GM12878 (cell line): ENCODE measurements at regions not wholly inside any gene's neighbourhood (a gene's known extent, or its start where the extent isn't known, plus 50 kb on each side); places are given as distances from the start of the nearest gene placed in this dataset.

ENCODE experiments used
- ATAC-seq: fragments of 200-7000 bp; cut with Tn5 transposase; 3 replicates; pipeline ENCODE4 v1.9.1; 2020; ENCODE audit warnings: mild to moderate bottlenecking, moderate library complexity
- BruUV-seq: library from RNA; stranded (reverse); fragments of 400-500 nt; replicated peaks from 2 replicates; lab custom pipeline; 2021; lab: Mats Ljungman, UMichigan
- CTCF ChIA-PET: fragments of 300-600 bp; sonication (Branson Sonifier 250); formaldehyde crosslinking; extraction: SDS; loops from one replicate; lab custom pipeline; 2021; ENCODE audit warnings: inconsistent platforms; lab: Yijun Ruan, JAX
- POLR2A ChIA-PET: fragments of 350-600 bp; formaldehyde crosslinking; extraction: SDS; loops from one replicate; lab custom pipeline; 2021; ENCODE audit warnings: inconsistent platforms; lab: Charles Lee
- RAD21 ChIA-PET: fragments of 300-600 bp; sonication (Branson Sonifier 250); formaldehyde crosslinking; loops from one replicate; lab custom pipeline; 2023; ENCODE audit warnings: antibody characterized with exemption; ENCODE audit not compliant: unreplicated experiment; lab: Charles Lee
- SMC1A ChIA-PET: fragments of 300-600 bp; sonication (Branson Sonifier 250); formaldehyde crosslinking; loops from one replicate; lab custom pipeline; 2023; ENCODE audit not compliant: unreplicated experiment, uncharacterized antibody; lab: Charles Lee
- DNase-seq: peaks from one replicate; pipeline ENCODE4 v3.0.0-alpha.2; 2011; ENCODE audit warnings: low read depth, low spot score
- FAIRE-seq: peaks from 3 replicates; lab custom pipeline; 2011; peaks lifted over from hg19 to GRCh38; lab: Jason Lieb, UNC
- H2AFZ ChIP-seq: 2 replicates; pipeline ENCODE4 v1.6.0; 2011; ENCODE audit warnings: low read depth, low read length, control low read depth; ENCODE audit not compliant: control insufficient read depth
- H3K27ac ChIP-seq: 2 replicates; pipeline ENCODE4 v1.5.1; 2011; ENCODE audit warnings: control low read depth; ENCODE audit not compliant: control insufficient read depth, insufficient read depth
- H3K27me3 ChIP-seq, 2 experiments: replicated peaks in 1 of 2; 2 replicates each; pipeline versions ENCODE4 v1.6.0 to v1.6.1; 2011; ENCODE audit warnings: low read length in 1 of 2; ENCODE audit not compliant: control insufficient read depth in 2 of 2, insufficient read depth in 2 of 2
- H3K36me3 ChIP-seq, 2 experiments: 2 replicates each; pipeline ENCODE4 v1.5.1; 2011; ENCODE audit warnings: low read length in 1 of 2; ENCODE audit not compliant: control insufficient read depth in 2 of 2, insufficient read depth in 2 of 2
- H3K4me1 ChIP-seq: 2 replicates; pipeline ENCODE4 v1.6.1; 2011; ENCODE audit warnings: mild to moderate bottlenecking, low read length, moderate library complexity, mixed read lengths; ENCODE audit not compliant: control insufficient read depth, insufficient read depth
- H3K4me2 ChIP-seq: 2 replicates; pipeline ENCODE4 v1.6.0; 2011; ENCODE audit warnings: control low read depth; ENCODE audit not compliant: control insufficient read depth, insufficient read depth
- H3K4me3 ChIP-seq: fragments of 200-600 bp; sonication (generic); 2 replicates; pipeline ENCODE4 v1.5.1; 2016
- H3K79me2 ChIP-seq: 2 replicates; pipeline ENCODE4 v1.6.0; 2011; ENCODE audit warnings: low read length; ENCODE audit not compliant: control insufficient read depth, insufficient read depth
- H3K9ac ChIP-seq: 2 replicates; pipeline ENCODE4 v1.8.0; 2011; ENCODE audit warnings: low read length, control low read depth, mixed read lengths; ENCODE audit not compliant: control insufficient read depth, insufficient read depth
- H3K9me3 ChIP-seq: replicated peaks from 3 replicates; pipeline ENCODE4 v1.5.1; 2011; ENCODE audit warnings: mild to moderate bottlenecking, low read length; ENCODE audit not compliant: control insufficient read depth, insufficient read depth
- H4K20me1 ChIP-seq: 2 replicates; pipeline ENCODE4 v1.6.0; 2011; ENCODE audit not compliant: control insufficient read depth, insufficient read depth
- CBFB ChIP-seq: IDR thresholded peaks from 2 replicates; pipeline ENCODE4 v1.6.1; 2016; ENCODE audit warnings: antibody characterized with exemption, low read depth
- EGR1 ChIP-seq, 2 experiments: IDR thresholded peaks; 1 replicate in 1 of 2; 2 replicates in 1 of 2; pipeline ENCODE4 v1.6.1; 2011 to 2012; ENCODE audit warnings: low read depth in 2 of 2, low read length in 2 of 2, borderline replicate concordance in 1 of 2, mild to moderate bottlenecking in 1 of 2, moderate library complexity in 1 of 2
- FOS ChIP-seq: IDR thresholded peaks from 3 replicates; pipeline ENCODE4 v1.6.1; 2011; ENCODE audit warnings: borderline replicate concordance; ENCODE audit not compliant: insufficient read length; ENCODE audit errors: extremely low read depth
- FOXM1 ChIP-seq: IDR thresholded peaks from 2 replicates; pipeline ENCODE4 v1.6.1; 2012; ENCODE audit warnings: low read depth, mild to moderate bottlenecking, inconsistent platforms, low read length, moderate library complexity
- JUND ChIP-seq: IDR thresholded peaks from 2 replicates; pipeline ENCODE4 v1.6.1; 2012; ENCODE audit warnings: low read depth, mild to moderate bottlenecking, low read length, improper control_type of control experiment, moderate library complexity
- MAX ChIP-seq: IDR thresholded peaks from 2 replicates; pipeline ENCODE4 v1.6.1; 2012; ENCODE audit warnings: low read depth, low read length, improper control_type of control experiment
- MYC ChIP-seq: IDR thresholded peaks from 2 replicates; pipeline ENCODE4 v1.6.1; 2011; ENCODE audit warnings: mild to moderate bottlenecking, low read length, moderate library complexity, inconsistent platforms; ENCODE audit not compliant: insufficient read depth, insufficient replicate concordance, insufficient read length, severe bottlenecking
- NFXL1 ChIP-seq: fragments of 450-650 bp; IDR thresholded peaks from 2 replicates; pipeline ENCODE4 v1.6.1; 2017; ENCODE audit warnings: antibody characterized with exemption, mild to moderate bottlenecking, borderline replicate concordance
- NKRF ChIP-seq: fragments of 450-650 bp; conservative IDR thresholded peaks from 2 replicates; pipeline ENCODE4 v1.6.1; 2017; ENCODE audit warnings: mild to moderate bottlenecking, moderate library complexity
- PML ChIP-seq: IDR thresholded peaks from 2 replicates; pipeline ENCODE4 v1.6.1; 2012; ENCODE audit warnings: low read length, inconsistent platforms
- RB1 ChIP-seq: fragments of 450-650 bp; formaldehyde crosslinking; IDR thresholded peaks from 2 replicates; pipeline ENCODE4 v1.6.1; 2017; ENCODE audit warnings: mild to moderate bottlenecking, borderline replicate concordance
- RFX5 ChIP-seq: IDR thresholded peaks from 2 replicates; pipeline ENCODE4 v1.6.1; 2011; ENCODE audit warnings: low read depth, low read length, improper control_type of control experiment
- SMAD1 ChIP-seq: fragments of 450-650 bp; IDR thresholded peaks from 2 replicates; pipeline ENCODE4 v1.6.1; 2018; ENCODE audit warnings: mild to moderate bottlenecking, low read depth; ENCODE audit not compliant: partially characterized antibody
- SUPT20H ChIP-seq: IDR thresholded peaks from 2 replicates; pipeline ENCODE4 v1.6.1; 2011; ENCODE audit warnings: low read depth, mild to moderate bottlenecking, low read length, moderate library complexity, borderline replicate concordance; ENCODE audit not compliant: control insufficient read depth
- TCF12 ChIP-seq: IDR thresholded peaks from 2 replicates; pipeline ENCODE4 v1.6.1; 2011; ENCODE audit warnings: low read depth, mild to moderate bottlenecking, low read length
- TCF7 ChIP-seq: IDR thresholded peaks from 2 replicates; pipeline ENCODE4 v1.6.1; 2014; ENCODE audit warnings: antibody characterized with exemption, borderline replicate concordance
- ZZZ3 ChIP-seq: IDR thresholded peaks from 2 replicates; pipeline ENCODE4 v1.6.1; 2011; ENCODE audit warnings: low read depth; ENCODE audit not compliant: control insufficient read depth, insufficient read length
- WGBS: methylation state at CpG from one replicate; pipeline ENCODE4 v1.1.6; 2016; ENCODE audit warnings: low lambda C conversion rate; ENCODE audit not compliant: insufficient replicate concordance, insufficient coverage; ENCODE audit errors: missing lambda C conversion rate; 5-methylcytosine and 5-hydroxymethylcytosine counted together
- in situ Hi-C: fragments of 300-500 bp; cut with MboI; formaldehyde crosslinking; loops from 9 replicates; pipeline ENCODE4 v1.14.3; 2018; ENCODE audit warnings: mixed read lengths
- intact Hi-C: fragments of 100-400 bp; cut with micrococcal nuclease; formaldehyde crosslinking; loops from one replicate; pipeline ENCODE4 v1.14.2; 2022; ENCODE audit not compliant: unreplicated experiment
- TF ChIP-seq, protein P1 (sequence below): fragments of 450-650 bp; IDR thresholded peaks from 2 replicates; pipeline ENCODE4 v1.6.1; 2016; ENCODE audit warnings: mild to moderate bottlenecking, moderate library complexity, borderline replicate concordance

DNA sequence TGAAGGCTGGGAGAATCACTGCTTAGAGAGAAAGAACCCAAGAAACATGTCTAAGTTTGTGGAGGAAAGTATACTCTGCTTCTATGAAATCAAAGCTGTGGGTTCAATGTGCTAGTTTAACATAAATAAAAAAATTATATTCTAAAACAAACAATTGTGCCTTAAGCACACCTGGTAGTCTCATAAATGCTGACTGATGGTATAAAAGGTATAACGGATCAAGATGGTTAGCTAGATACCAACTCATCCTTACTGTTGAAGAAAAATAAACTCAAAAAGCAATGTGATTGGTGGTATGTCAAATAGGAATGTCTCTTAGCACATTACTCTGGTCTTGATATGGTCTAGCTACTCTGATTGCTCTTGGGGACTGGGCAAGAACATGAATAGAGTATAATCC, 117.8 kb downstream of the SLC41A2 start:
- Histone ChIP-seq H3K4me3 (no peak overlapping the region), H3K4me1 (no peaks in the 10 kb centered on the region), H3K9ac (no peak overlapping the region), H4K20me1 (no peaks in the 10 kb centered on the region), H3K4me2 (no peak overlapping the region), H3K27ac (no peak overlapping the region), H3K79me2 (no peaks in the 10 kb centered on the region), H2AFZ (no peak overlapping the region), H3K36me3 (no peaks in the 10 kb centered on the region), H3K9me3 (no peaks in the 10 kb centered on the region), H3K27me3 (no peaks in the 10 kb centered on the region)
- FAIRE-seq (no peak), ATAC-seq (no peak), DNase-seq (no peak)
- intact Hi-C loops (no loop called here), in situ Hi-C loops (no loop called here)
- ChIA-PET POLR2A (interaction anchor here (0.5 kb wide), 1 partner anchor 183 kb away, joined by 3 read pairs; no protein-coding TSS in a partner anchor), CTCF (interaction anchor here (0.6 to 1.1 kb wide), 3 partner anchors 33 to 145 kb away, joined by 3 to 5 read pairs (median 3); no protein-coding TSS in a partner anchor), SMC1A (interaction anchor here (1.2 kb wide), 2 partner anchors 63 to 459 kb away, joined by 3 to 4 read pairs; no protein-coding TSS in a partner anchor), RAD21 (no interaction called here)
- 91% methylated on average over 1 of the region's 1 CpG for WGBS
- BruUV-seq: no TSS peak
- TF ChIP-seq MAX (no peak), FOXM1 (no peak), CBFB (no peak), ZZZ3 (no peak), TCF7 (no peak), MYC (no peak), SUPT20H (no peak), RFX5 (no peak), FOS (no peak), TCF12 (no peak), RB1 (no peak), EGR1 (IDR thresholded peaks at IDR 0.05; ENCODE audit: borderline replicate concordance in 1 of 2, low read depth in 2 of 2, low read length in 2 of 2) (no peak), PML (no peak), JUND (no peak), NFXL1 (no peak), SMAD1 (no peak), NKRF (no peak)
- TF ChIP-seq, protein P1, sequence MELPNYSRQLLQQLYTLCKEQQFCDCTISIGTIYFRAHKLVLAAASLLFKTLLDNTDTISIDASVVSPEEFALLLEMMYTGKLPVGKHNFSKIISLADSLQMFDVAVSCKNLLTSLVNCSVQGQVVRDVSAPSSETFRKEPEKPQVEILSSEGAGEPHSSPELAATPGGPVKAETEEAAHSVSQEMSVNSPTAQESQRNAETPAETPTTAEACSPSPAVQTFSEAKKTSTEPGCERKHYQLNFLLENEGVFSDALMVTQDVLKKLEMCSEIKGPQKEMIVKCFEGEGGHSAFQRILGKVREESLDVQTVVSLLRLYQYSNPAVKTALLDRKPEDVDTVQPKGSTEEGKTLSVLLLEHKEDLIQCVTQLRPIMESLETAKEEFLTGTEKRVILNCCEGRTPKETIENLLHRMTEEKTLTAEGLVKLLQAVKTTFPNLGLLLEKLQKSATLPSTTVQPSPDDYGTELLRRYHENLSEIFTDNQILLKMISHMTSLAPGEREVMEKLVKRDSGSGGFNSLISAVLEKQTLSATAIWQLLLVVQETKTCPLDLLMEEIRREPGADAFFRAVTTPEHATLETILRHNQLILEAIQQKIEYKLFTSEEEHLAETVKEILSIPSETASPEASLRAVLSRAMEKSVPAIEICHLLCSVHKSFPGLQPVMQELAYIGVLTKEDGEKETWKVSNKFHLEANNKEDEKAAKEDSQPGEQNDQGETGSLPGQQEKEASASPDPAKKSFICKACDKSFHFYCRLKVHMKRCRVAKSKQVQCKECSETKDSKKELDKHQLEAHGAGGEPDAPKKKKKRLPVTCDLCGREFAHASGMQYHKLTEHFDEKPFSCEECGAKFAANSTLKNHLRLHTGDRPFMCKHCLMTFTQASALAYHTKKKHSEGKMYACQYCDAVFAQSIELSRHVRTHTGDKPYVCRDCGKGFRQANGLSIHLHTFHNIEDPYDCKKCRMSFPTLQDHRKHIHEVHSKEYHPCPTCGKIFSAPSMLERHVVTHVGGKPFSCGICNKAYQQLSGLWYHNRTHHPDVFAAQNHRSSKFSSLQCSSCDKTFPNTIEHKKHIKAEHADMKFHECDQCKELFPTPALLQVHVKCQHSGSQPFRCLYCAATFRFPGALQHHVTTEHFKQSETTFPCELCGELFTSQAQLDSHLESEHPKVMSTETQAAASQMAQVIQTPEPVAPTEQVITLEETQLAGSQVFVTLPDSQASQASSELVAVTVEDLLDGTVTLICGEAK: no peak
